ENCODE measurements at regions not wholly inside any gene's neighbourhood (a gene's known extent, or its start where the extent isn't known, plus 50 kb on each side); places are given as distances from the start of the nearest gene placed in this dataset.

GRCh38 chr14:45492876-45493275 lies 239.9 kb upstream of the MIS18BP1 start:
- H3K4me3 ChIP-seq (ENCODE audit: low read depth, low read length) = no peak overlapping the region
- DNase-seq (ENCODE audit: low read depth) = no peak
- TF ChIP-seq CTCF (conservative IDR thresholded peaks at IDR 0.05; ENCODE audit: low read depth, low read length) = no peak

- no peak overlapping the region for H3K4me3 ChIP-seq (ENCODE audit: low read depth, low read length)
- no peak for DNase-seq (ENCODE audit: low read depth)
- TF ChIP-seq CTCF (conservative IDR thresholded peaks at IDR 0.05; ENCODE audit: low read depth, low read length) = no peak
These were observed 238.9 kb upstream of the MIS18BP1 start for GRCh38 chr14:45491914-45492313.

- no peak overlapping the region for H3K4me3 ChIP-seq (ENCODE audit: low read depth, low read length)
- no peak for TF ChIP-seq CTCF (conservative IDR thresholded peaks at IDR 0.05; ENCODE audit: low read depth, low read length)
- DNase-seq (ENCODE audit: low read depth) = no peak
These were observed 233.6 kb upstream of the MIS18BP1 start for GRCh38 chr14:45486599-45486998.

- TF ChIP-seq CTCF (conservative IDR thresholded peaks at IDR 0.05; ENCODE audit: low read depth, low read length) = no peak
- DNase-seq (ENCODE audit: low read depth) = no peak
These were observed 214.0 kb upstream of the MIS18BP1 start for GRCh38 chr14:45467023-45467422.

GRCh38 chr14:45434221-45434620 lies 181.2 kb upstream of the MIS18BP1 start:
- H3K4me3 ChIP-seq (ENCODE audit: low read depth, low read length) = no peak overlapping the region
- no peak for DNase-seq (ENCODE audit: low read depth)
- TF ChIP-seq CTCF (conservative IDR thresholded peaks at IDR 0.05; ENCODE audit: low read depth, low read length) = no peak

More at GRCh38 chr14:45467023-45467422, 214.0 kb upstream of the MIS18BP1 start:
- no peak overlapping the region for H3K4me3 ChIP-seq (ENCODE audit: low read depth, low read length)

GRCh38 chr14:45426685-45427282 lies 173.8 kb upstream of the MIS18BP1 start:
- H3K4me3 ChIP-seq (ENCODE audit: low read depth, low read length) = no peak overlapping the region
- TF ChIP-seq CTCF (conservative IDR thresholded peaks at IDR 0.05; ENCODE audit: low read depth, low read length) = peak; percentile 72
- peak; percentile 13 for DNase-seq (ENCODE audit: low read depth)

GRCh38 chr14:45406942-45407341 lies 153.9 kb upstream of the MIS18BP1 start:
- no peak for TF ChIP-seq CTCF (conservative IDR thresholded peaks at IDR 0.05; ENCODE audit: low read depth, low read length)
- no peak for DNase-seq (ENCODE audit: low read depth)
- H3K4me3 ChIP-seq (ENCODE audit: low read depth, low read length) = no peak overlapping the region

Data from epithelial cell of proximal tubule (primary cell).